ENCODE measurements at regions not wholly inside any gene's neighbourhood (a gene's known extent, or its start where the extent isn't known, plus 50 kb on each side); places are given as distances from the start of the nearest gene placed in this dataset.
A peak's percentile ranks its signal among the peaks of the same experiment; 100 is the strongest.

DNA sequence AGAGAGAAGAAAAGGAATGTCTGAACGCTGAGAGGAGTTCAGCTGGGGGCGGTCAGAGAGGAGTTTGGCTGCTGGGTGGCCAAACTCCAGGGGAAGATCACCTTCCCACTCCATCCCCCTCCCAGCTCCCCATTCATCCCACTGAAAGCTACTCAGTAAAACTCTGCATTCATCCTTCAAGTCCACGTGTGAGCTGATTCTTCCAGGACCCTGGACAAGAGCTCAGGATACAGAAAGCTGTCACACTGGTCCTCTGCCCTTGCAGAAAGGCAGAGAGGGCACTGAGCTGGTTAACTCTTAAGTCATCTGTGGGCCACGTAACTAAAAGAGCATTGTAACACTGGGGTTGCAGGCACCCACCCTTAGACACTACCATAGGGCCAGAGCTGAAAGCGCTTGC, 132.1 kb upstream of the ARL4C start:
- TF ChIP-seq, protein P1, sequence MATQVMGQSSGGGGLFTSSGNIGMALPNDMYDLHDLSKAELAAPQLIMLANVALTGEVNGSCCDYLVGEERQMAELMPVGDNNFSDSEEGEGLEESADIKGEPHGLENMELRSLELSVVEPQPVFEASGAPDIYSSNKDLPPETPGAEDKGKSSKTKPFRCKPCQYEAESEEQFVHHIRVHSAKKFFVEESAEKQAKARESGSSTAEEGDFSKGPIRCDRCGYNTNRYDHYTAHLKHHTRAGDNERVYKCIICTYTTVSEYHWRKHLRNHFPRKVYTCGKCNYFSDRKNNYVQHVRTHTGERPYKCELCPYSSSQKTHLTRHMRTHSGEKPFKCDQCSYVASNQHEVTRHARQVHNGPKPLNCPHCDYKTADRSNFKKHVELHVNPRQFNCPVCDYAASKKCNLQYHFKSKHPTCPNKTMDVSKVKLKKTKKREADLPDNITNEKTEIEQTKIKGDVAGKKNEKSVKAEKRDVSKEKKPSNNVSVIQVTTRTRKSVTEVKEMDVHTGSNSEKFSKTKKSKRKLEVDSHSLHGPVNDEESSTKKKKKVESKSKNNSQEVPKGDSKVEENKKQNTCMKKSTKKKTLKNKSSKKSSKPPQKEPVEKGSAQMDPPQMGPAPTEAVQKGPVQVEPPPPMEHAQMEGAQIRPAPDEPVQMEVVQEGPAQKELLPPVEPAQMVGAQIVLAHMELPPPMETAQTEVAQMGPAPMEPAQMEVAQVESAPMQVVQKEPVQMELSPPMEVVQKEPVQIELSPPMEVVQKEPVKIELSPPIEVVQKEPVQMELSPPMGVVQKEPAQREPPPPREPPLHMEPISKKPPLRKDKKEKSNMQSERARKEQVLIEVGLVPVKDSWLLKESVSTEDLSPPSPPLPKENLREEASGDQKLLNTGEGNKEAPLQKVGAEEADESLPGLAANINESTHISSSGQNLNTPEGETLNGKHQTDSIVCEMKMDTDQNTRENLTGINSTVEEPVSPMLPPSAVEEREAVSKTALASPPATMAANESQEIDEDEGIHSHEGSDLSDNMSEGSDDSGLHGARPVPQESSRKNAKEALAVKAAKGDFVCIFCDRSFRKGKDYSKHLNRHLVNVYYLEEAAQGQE (IDR thresholded peaks at IDR 0.05): peak; percentile 74
- TF ChIP-seq RAD21 (conservative IDR thresholded peaks at IDR 0.05 in 1 of 2, IDR thresholded peaks at IDR 0.05 in 1 of 2): no peak
- TF ChIP-seq, protein P2, sequence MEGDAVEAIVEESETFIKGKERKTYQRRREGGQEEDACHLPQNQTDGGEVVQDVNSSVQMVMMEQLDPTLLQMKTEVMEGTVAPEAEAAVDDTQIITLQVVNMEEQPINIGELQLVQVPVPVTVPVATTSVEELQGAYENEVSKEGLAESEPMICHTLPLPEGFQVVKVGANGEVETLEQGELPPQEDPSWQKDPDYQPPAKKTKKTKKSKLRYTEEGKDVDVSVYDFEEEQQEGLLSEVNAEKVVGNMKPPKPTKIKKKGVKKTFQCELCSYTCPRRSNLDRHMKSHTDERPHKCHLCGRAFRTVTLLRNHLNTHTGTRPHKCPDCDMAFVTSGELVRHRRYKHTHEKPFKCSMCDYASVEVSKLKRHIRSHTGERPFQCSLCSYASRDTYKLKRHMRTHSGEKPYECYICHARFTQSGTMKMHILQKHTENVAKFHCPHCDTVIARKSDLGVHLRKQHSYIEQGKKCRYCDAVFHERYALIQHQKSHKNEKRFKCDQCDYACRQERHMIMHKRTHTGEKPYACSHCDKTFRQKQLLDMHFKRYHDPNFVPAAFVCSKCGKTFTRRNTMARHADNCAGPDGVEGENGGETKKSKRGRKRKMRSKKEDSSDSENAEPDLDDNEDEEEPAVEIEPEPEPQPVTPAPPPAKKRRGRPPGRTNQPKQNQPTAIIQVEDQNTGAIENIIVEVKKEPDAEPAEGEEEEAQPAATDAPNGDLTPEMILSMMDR (IDR thresholded peaks at IDR 0.05): no peak
- no peak for TF ChIP-seq POLR2A (IDR thresholded peaks at IDR 0.05; ENCODE audit: low read length)
- TF ChIP-seq EP300 (IDR thresholded peaks at IDR 0.05): no peak
- TF ChIP-seq JUN (IDR thresholded peaks at IDR 0.05): no peak
- TF ChIP-seq RFX5 (IDR thresholded peaks at IDR 0.05): no peak
- TF ChIP-seq TP53 (CRISPR knock-in tag; IDR thresholded peaks at IDR 0.05): no peak
- TF ChIP-seq EHF (CRISPR knock-in tag; IDR thresholded peaks at IDR 0.05): no peak
- TF ChIP-seq MAFK (IDR thresholded peaks at IDR 0.05; ENCODE audit: partially characterized antibody): no peak
- no peak for TF ChIP-seq PHF8 (IDR thresholded peaks at IDR 0.05; ENCODE audit: borderline replicate concordance, low read depth)
